ENCODE measurements at regions not wholly inside any gene's neighbourhood (a gene's known extent, or its start where the extent isn't known, plus 50 kb on each side); places are given as distances from the start of the nearest gene placed in this dataset.

DNA sequence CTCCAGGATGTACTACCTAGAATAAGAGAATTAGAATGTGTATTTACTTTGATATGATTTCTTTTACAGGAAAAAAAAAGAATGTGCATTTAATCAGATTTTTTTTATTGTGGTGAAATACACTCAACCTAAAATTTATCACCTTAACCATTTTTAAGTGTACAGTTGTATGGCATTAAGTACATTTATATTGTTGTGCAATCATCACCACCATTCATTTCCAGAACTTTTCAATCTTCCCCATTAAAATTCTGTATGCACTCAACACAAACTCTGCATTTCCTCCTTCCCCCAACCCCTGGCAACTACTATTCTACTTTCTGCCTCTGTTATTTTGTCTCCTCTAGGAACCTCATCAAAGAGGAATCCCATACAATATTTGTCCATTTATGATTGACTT is 66.0 kb upstream of the APC start:
- no peak for TF ChIP-seq CTCF (IDR thresholded peaks at IDR 0.05)
- no peak for TF ChIP-seq ZFX (IDR thresholded peaks at IDR 0.05; ENCODE audit: borderline replicate concordance)

DNA sequence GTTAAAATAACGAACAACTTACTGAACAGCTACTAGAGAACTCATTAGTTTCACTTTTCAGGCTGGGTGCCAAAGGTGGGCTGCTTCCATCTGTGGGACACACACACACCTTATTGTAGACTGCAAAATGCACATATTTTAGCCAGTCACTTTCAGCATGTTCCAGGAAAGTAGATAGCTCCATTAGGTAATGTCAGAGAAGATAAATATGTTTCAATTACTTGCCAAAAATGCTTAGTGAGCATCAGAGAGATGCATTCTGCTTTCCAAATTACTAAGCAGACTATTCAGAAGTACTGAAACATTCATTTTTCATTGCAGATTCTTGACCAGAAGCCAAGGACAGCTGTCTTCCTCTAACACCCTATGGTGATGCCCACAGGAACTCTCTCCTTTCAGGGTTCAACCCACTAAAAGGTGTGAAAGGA is 56.2 kb upstream of the APC start:
- TF ChIP-seq CTCF (IDR thresholded peaks at IDR 0.05) (no peak), ZFX (IDR thresholded peaks at IDR 0.05; ENCODE audit: borderline replicate concordance) (no peak)
- H3K27ac ChIP-seq: no peak overlapping the region

More for the DNA sequence above, 66.0 kb upstream of the APC start:
- H3K27ac ChIP-seq: no peak overlapping the region

DNA sequence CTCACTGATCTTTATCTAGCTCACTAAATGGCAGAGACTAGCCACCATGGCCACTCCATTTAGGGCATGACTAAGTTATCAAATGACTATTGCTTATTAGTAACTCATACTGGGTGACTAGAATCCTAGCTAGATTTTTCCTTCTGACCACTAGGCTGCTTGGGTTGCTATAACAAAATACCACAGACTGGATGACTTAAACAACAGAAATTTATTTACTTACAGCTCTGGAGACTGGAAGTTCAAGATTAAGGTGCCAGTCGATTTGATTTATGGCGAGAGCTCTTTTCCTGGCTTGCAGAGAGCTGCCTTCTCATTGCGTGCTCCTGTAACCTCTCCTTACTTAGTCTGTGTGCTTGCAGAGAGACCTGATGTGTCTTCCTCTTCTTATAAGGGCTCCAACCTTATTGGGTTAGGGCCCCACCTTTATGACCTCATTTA is 55.0 kb upstream of the APC start:
- no peak overlapping the region for H3K27ac ChIP-seq
- TF ChIP-seq ZFX (IDR thresholded peaks at IDR 0.05; ENCODE audit: borderline replicate concordance) (no peak), CTCF (IDR thresholded peaks at IDR 0.05) (no peak)

GRCh38 chr5:112684121-112684520 is 53.6 kb upstream of the APC start:
- H3K27ac ChIP-seq: no peak overlapping the region
- TF ChIP-seq ZFX (IDR thresholded peaks at IDR 0.05; ENCODE audit: borderline replicate concordance): no peak
- no peak for TF ChIP-seq CTCF (IDR thresholded peaks at IDR 0.05)

GRCh38 chr5:112684737-112685136 is 52.9 kb upstream of the APC start:
- no peak overlapping the region for H3K27ac ChIP-seq
- TF ChIP-seq ZFX (IDR thresholded peaks at IDR 0.05; ENCODE audit: borderline replicate concordance) (no peak), CTCF (IDR thresholded peaks at IDR 0.05) (no peak)

GRCh38 chr5:112685386-112685785 is 52.3 kb upstream of the APC start:
- no peak overlapping the region for H3K27ac ChIP-seq
- TF ChIP-seq ZFX (IDR thresholded peaks at IDR 0.05; ENCODE audit: borderline replicate concordance) (no peak), CTCF (IDR thresholded peaks at IDR 0.05) (no peak)

DNA sequence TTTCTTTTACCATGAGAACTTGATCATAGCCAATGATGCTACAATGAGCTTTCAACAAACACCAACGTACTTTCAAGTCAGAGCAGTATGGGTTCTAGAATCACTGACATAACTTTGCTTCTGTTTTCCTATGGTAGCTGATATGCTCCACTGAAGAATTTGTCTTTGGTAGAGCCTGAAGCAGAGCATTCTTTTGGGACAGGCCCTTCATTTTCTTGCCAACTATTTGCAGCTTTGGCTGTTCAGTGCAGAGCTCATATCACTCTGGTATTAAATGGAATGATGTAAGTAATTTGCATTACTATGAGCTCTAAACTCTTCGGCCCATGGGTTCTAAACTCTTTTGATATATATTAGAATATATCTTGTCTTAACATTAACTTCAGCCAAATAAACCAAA is 51.8 kb upstream of the APC start:
- TF ChIP-seq ZFX (IDR thresholded peaks at IDR 0.05; ENCODE audit: borderline replicate concordance) (no peak), CTCF (IDR thresholded peaks at IDR 0.05) (no peak)
- no peak overlapping the region for H3K27ac ChIP-seq
